Activated CD4-positive, alpha-beta T cell treated with anti-CD3 and anti-CD28 coated beads, Interleukin-2, amount 10 ng/mL, durations not matched to agents 7 days and 5 days (primary cell): ENCODE measurements at regions not wholly inside any gene's neighbourhood (a gene's known extent, or its start where the extent isn't known, plus 50 kb on each side); places are given as distances from the start of the nearest gene placed in this dataset.

Experiments used
- CTCF ChIA-PET: fragments of 350-600 bp; sonication (Branson Sonifier 250); formaldehyde crosslinking; loops from one replicate; lab custom pipeline; 2021; ENCODE audit warnings: antibody characterized with exemption; lab: Charles Lee
- POLR2A ChIA-PET: fragments of 350-600 bp; sonication (Branson Sonifier 250); formaldehyde crosslinking; loops from one replicate; lab custom pipeline; 2021; ENCODE audit warnings: antibody characterized with exemption; lab: Charles Lee
- DNase-seq: peaks from one replicate; pipeline ENCODE4 v3.0.0-alpha.2; 2020
- H3K27ac Mint-ChIP-seq: one replicate; pipeline ENCODE4 v1.8.0; 2021; ENCODE audit warnings: mild to moderate bottlenecking, moderate library complexity, mixed read lengths
- H3K27me3 Mint-ChIP-seq: one replicate; pipeline ENCODE4 v1.8.0; 2021; ENCODE audit warnings: mixed read lengths
- H3K36me3 Mint-ChIP-seq: one replicate; pipeline ENCODE4 v1.8.0; 2021; ENCODE audit warnings: low read depth, mixed read lengths
- H3K4me1 Mint-ChIP-seq: one replicate; pipeline ENCODE4 v1.8.0; 2021; ENCODE audit warnings: mixed read lengths
- H3K4me3 Mint-ChIP-seq: one replicate; pipeline ENCODE4 v1.8.0; 2021; ENCODE audit warnings: mild to moderate bottlenecking, moderate library complexity, mixed read lengths
- H3K9me3 Mint-ChIP-seq: one replicate; pipeline ENCODE4 v1.8.0; 2021; ENCODE audit warnings: mixed read lengths

DNA sequence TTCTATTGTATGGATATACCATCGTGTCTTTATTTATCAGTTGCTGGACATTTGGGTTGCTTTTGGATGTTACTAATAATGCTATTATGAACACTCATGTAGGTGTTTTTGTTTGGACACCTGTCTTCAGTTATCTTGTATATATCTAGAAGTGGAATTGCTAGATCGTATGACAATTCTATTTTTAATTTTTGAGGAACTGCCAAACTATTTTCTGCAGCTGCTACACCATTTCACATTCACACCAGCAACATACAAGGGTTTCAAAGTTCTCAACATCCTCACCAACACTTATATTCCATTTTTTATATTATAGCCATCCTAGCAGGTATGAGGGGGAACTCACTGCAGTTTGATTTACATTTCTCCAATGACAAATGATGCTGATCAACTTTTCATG, 324.6 kb downstream of the CAAP1 start:
- H3K27ac Mint-ChIP-seq: no peak overlapping the region
- no peaks in the 10 kb centered on the region for H3K36me3 Mint-ChIP-seq

DNA sequence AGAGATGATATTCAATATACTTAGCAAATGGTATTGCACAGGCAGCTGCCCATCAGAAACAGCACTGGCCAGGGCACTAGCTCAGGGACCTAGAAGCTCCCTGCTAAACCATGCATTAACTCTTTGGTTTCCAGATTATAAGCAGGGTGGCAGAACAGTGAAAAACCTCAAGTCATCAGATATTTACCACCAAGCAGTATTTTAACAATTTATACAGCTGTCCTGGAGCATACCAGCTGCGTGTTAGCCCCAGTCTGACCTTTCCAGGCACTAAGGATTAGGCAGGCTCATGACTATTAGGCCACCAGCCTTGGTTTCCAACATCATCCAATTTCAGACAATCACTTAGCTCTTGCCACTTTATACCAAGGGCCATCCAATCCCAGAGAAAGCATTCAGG, 326.5 kb downstream of the CAAP1 start:
- DNase-seq: no peak
- Mint-ChIP-seq H3K4me1 (no peaks in the 10 kb centered on the region), H3K27ac (no peak overlapping the region), H3K4me3 (no peak overlapping the region), H3K27me3 (no peaks in the 10 kb centered on the region), H3K9me3 (no peaks in the 10 kb centered on the region), H3K36me3 (no peaks in the 10 kb centered on the region)
- ChIA-PET POLR2A (no interaction called here), CTCF (no interaction called here)

More for the DNA sequence above, 324.6 kb downstream of the CAAP1 start:
- POLR2A ChIA-PET: no interaction called here
- CTCF ChIA-PET: no interaction called here
- H3K4me3 Mint-ChIP-seq: no peak overlapping the region
- DNase-seq: no peak
- H3K4me1 Mint-ChIP-seq: no peaks in the 10 kb centered on the region
- no peaks in the 10 kb centered on the region for H3K27me3 Mint-ChIP-seq
- H3K9me3 Mint-ChIP-seq: no peaks in the 10 kb centered on the region

GRCh38 chr9:26565118-26565517, 327.5 kb downstream of the CAAP1 start:
- no peak overlapping the region for H3K27ac Mint-ChIP-seq
- CTCF ChIA-PET: no interaction called here
- POLR2A ChIA-PET: no interaction called here

DNA sequence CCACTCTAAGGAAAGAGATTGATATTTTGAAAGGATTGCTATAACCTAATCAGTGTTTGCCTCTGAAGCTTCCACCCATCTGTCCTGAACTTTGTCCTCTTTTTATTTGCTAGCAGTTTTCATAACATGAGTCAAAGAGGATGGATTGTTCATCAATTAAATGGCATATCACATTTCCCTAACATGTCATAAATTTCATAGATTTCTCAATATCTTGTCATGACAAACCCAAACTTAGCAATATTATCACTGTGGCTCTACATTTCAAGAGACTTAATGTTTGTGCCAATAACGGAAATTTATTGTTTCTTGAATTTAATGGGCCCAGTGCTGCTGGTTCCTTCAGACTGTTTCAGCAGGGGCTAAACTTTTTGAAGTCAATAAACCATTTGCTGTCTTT, 330.3 kb downstream of the CAAP1 start:
- ChIA-PET POLR2A (no interaction called here), CTCF (no interaction called here)
- H3K36me3 Mint-ChIP-seq: no peaks in the 10 kb centered on the region
- H3K4me1 Mint-ChIP-seq: no peaks in the 10 kb centered on the region
- H3K27me3 Mint-ChIP-seq: no peaks in the 10 kb centered on the region
- H3K4me3 Mint-ChIP-seq: no peak overlapping the region
- no peak for DNase-seq
- H3K9me3 Mint-ChIP-seq: peaks cover 4% of the 10 kb centered on the region
- H3K27ac Mint-ChIP-seq: no peak overlapping the region

More at GRCh38 chr9:26565118-26565517, 327.5 kb downstream of the CAAP1 start:
- no peaks in the 10 kb centered on the region for H3K36me3 Mint-ChIP-seq
- no peaks in the 10 kb centered on the region for H3K4me1 Mint-ChIP-seq
- H3K4me3 Mint-ChIP-seq: no peak overlapping the region
- no peaks in the 10 kb centered on the region for H3K9me3 Mint-ChIP-seq
- no peak for DNase-seq
- no peaks in the 10 kb centered on the region for H3K27me3 Mint-ChIP-seq

GRCh38 chr9:26561928-26562327, 330.7 kb downstream of the CAAP1 start:
- ChIA-PET POLR2A (no interaction called here), CTCF (no interaction called here)
- H3K9me3 Mint-ChIP-seq: peaks cover 6% of the 10 kb centered on the region
- H3K27ac Mint-ChIP-seq: no peak overlapping the region
- DNase-seq: no peak
- no peaks in the 10 kb centered on the region for H3K36me3 Mint-ChIP-seq
- no peaks in the 10 kb centered on the region for H3K4me1 Mint-ChIP-seq
- no peak overlapping the region for H3K4me3 Mint-ChIP-seq
- H3K27me3 Mint-ChIP-seq: no peaks in the 10 kb centered on the region

- H3K36me3 Mint-ChIP-seq: no peaks in the 10 kb centered on the region
- no peak overlapping the region for H3K27ac Mint-ChIP-seq
- POLR2A ChIA-PET: no interaction called here
- H3K27me3 Mint-ChIP-seq: no peaks in the 10 kb centered on the region
- CTCF ChIA-PET: no interaction called here
- H3K9me3 Mint-ChIP-seq: peaks cover 9% of the 10 kb centered on the region
- DNase-seq: no peak
- H3K4me1 Mint-ChIP-seq: no peaks in the 10 kb centered on the region
- no peak overlapping the region for H3K4me3 Mint-ChIP-seq
These were observed 333.1 kb downstream of the CAAP1 start for GRCh38 chr9:26559506-26559905.

GRCh38 chr9:26551971-26552370, 340.6 kb downstream of the CAAP1 start:
- H3K36me3 Mint-ChIP-seq: no peaks in the 10 kb centered on the region
- CTCF ChIA-PET: no interaction called here

DNA sequence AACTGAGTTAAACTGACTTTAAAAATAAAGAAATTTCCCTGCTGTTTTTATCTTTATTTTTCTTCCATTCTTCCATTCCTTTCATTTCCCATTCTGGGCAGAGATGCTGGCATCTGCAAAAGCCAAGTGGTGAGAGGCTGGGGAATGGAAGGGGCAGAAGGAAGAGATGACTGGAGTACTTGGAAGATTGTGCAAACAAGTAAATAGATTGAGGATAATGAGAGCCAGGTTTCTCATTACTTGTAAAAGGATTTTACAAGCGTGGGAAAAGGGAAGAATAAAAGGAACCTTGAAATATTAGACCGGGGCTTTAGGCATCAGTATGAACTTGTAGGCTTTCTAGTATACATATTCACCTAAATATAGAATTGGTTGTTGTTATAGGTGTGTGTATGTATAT, 341.2 kb downstream of the CAAP1 start:
- H3K27me3 Mint-ChIP-seq: no peaks in the 10 kb centered on the region
- H3K36me3 Mint-ChIP-seq: no peaks in the 10 kb centered on the region
- H3K9me3 Mint-ChIP-seq: peaks cover 3% of the 10 kb centered on the region
- DNase-seq: no peak
- H3K4me3 Mint-ChIP-seq: no peak overlapping the region
- CTCF ChIA-PET: interaction anchor here (1.2 kb wide), 1 partner anchor 21 kb away, joined by 3 read pairs; no protein-coding TSS in a partner anchor
- no peak overlapping the region for H3K27ac Mint-ChIP-seq
- H3K4me1 Mint-ChIP-seq: no peaks in the 10 kb centered on the region
- POLR2A ChIA-PET: no interaction called here

More at GRCh38 chr9:26551971-26552370, 340.6 kb downstream of the CAAP1 start:
- Mint-ChIP-seq H3K4me3 (no peak overlapping the region), H3K27ac (no peak overlapping the region), H3K27me3 (no peaks in the 10 kb centered on the region), H3K4me1 (no peaks in the 10 kb centered on the region), H3K9me3 (peaks cover 3% of the 10 kb centered on the region)
- POLR2A ChIA-PET: no interaction called here
- DNase-seq: no peak

DNA sequence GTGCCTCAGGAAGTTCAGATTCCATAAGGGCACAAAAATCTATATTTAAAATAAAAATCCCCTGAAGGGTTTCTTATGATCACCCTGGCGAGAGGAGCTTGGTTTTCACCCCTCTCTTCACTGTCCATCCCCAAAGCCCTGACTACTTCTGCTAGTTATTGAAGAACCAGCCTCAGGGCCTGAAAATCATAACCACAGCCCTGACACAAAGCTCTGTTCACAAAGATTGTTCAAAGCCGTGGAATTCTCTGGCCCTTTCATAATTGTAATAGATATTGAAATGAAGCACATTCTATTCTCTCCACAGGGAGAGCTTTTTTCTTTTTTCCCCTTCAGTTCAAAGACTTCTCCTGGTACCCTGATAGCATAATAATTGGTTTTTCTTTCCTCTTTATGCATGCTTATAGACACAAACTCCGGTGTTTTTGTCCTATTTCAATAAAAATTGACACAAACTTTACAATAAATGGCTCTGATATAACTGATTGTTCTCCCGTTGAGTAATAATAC, 343.8 kb downstream of the CAAP1 start:
- no peak overlapping the region for H3K4me3 Mint-ChIP-seq
- no peaks in the 10 kb centered on the region for H3K4me1 Mint-ChIP-seq
- DNase-seq: no peak
- H3K27ac Mint-ChIP-seq: no peak overlapping the region
- ChIA-PET POLR2A (no interaction called here), CTCF (no interaction called here)
- no peaks in the 10 kb centered on the region for H3K27me3 Mint-ChIP-seq
- H3K36me3 Mint-ChIP-seq: no peaks in the 10 kb centered on the region
- H3K9me3 Mint-ChIP-seq: no peaks in the 10 kb centered on the region

DNA sequence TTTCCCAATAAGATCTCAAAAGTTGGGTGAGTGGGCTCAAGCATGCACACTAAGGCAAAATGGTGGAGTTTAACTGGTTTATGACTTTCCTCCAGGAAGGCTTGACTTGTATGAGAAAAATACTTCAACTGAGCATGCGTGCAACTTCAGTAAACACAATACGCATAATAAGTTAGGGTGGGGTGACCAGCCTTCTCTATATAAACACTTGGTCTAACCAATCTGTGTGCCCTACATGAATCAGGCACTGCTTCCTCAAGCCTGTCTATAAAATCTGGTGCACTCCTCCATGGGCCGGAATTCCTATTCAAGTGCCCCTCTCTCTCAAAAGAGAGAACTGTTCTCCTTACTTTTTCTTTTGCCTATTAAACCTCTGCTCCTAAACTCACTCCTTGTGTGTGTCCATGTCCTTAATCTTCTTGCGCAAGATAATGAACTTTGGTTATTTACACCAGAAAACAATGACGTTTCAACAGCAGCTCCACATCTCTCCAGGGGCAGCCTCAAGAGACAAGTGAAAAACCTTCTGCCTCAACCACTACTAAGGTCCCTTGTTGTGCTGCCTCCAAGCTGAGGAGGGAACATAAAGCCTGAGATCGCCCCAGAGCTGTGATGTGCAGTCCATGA, 352.6 kb downstream of the CAAP1 start:
- DNase-seq: no peak
- POLR2A ChIA-PET: no interaction called here
- no peaks in the 10 kb centered on the region for H3K36me3 Mint-ChIP-seq
- H3K9me3 Mint-ChIP-seq: no peaks in the 10 kb centered on the region
- CTCF ChIA-PET: no interaction called here
- H3K4me1 Mint-ChIP-seq: no peaks in the 10 kb centered on the region
- no peak overlapping the region for H3K27ac Mint-ChIP-seq
- no peaks in the 10 kb centered on the region for H3K27me3 Mint-ChIP-seq
- H3K4me3 Mint-ChIP-seq: no peak overlapping the region

DNA sequence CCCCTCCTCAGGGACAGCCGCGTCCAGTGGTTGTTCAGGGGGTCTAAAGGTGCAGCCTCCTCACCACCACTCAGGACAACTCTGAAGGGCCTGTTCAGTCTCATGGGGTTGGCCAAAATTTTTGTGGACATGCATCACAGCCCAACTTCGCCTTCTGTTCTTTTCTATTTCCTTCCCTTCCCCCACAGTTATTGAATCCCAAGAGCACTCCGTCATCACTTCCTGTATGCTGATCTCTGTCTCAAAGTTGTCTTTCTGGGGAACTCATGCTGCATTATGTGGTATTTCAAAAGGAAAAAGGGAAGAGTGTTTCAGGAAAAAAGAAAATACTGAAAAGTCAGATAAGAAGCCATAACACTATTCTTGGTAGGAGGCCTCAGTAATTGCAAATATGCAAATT, 355.4 kb downstream of the CAAP1 start:
- ChIA-PET POLR2A (no interaction called here), CTCF (no interaction called here)
- DNase-seq: no peak
- no peaks in the 10 kb centered on the region for H3K4me1 Mint-ChIP-seq
- H3K36me3 Mint-ChIP-seq: no peaks in the 10 kb centered on the region
- H3K27ac Mint-ChIP-seq: no peak overlapping the region
- H3K4me3 Mint-ChIP-seq: no peak overlapping the region
- no peaks in the 10 kb centered on the region for H3K27me3 Mint-ChIP-seq
- no peaks in the 10 kb centered on the region for H3K9me3 Mint-ChIP-seq

DNA sequence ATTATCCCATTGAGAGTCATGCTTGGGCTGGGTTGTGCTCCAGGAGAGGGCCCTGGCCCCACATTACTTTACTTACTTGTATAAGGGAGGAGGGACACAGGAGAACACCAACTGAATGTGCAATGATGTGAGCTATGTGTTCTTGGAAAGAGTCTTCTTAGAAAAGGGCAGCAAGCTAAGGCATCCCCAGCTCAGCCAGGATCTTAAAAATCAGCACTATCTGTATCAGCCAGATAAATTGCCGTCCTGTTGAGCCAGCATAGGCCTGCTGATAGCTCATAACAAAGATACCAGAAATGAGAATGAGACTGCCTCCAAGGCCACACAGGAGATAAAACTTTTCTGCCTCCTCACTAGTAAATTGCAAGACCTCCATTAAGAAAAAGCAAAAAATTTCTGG, 357.5 kb downstream of the CAAP1 start:
- H3K9me3 Mint-ChIP-seq: no peaks in the 10 kb centered on the region
- no peak overlapping the region for H3K4me3 Mint-ChIP-seq
- no peak overlapping the region for H3K27ac Mint-ChIP-seq
- H3K27me3 Mint-ChIP-seq: no peaks in the 10 kb centered on the region
- no peaks in the 10 kb centered on the region for H3K36me3 Mint-ChIP-seq
- no peaks in the 10 kb centered on the region for H3K4me1 Mint-ChIP-seq
- ChIA-PET CTCF (no interaction called here), POLR2A (no interaction called here)
- DNase-seq: no peak

- no peaks in the 10 kb centered on the region for H3K36me3 Mint-ChIP-seq
- H3K27me3 Mint-ChIP-seq: no peaks in the 10 kb centered on the region
- ChIA-PET CTCF (interaction anchor here (1.0 kb wide), 1 partner anchor 20 kb away, joined by 3 read pairs; no protein-coding TSS in a partner anchor), POLR2A (no interaction called here)
- peaks cover 2% of the 10 kb centered on the region for H3K9me3 Mint-ChIP-seq
- no peaks in the 10 kb centered on the region for H3K4me1 Mint-ChIP-seq
- no peak overlapping the region for H3K4me3 Mint-ChIP-seq
- no peak overlapping the region for H3K27ac Mint-ChIP-seq
- no peak for DNase-seq
These were observed 361.8 kb downstream of the CAAP1 start for GRCh38 chr9:26530841-26531240.

- no peaks in the 10 kb centered on the region for H3K27me3 Mint-ChIP-seq
- H3K4me1 Mint-ChIP-seq: no peaks in the 10 kb centered on the region
- CTCF ChIA-PET: no interaction called here
- POLR2A ChIA-PET: no interaction called here
- no peaks in the 10 kb centered on the region for H3K36me3 Mint-ChIP-seq
- peaks cover 2% of the 10 kb centered on the region for H3K9me3 Mint-ChIP-seq
- no peak overlapping the region for H3K4me3 Mint-ChIP-seq
- DNase-seq: no peak
- no peak overlapping the region for H3K27ac Mint-ChIP-seq
These were observed 364.7 kb downstream of the CAAP1 start for GRCh38 chr9:26527931-26528330.
